ENCODE measurements at regions not wholly inside any gene's neighbourhood (a gene's known extent, or its start where the extent isn't known, plus 50 kb on each side); places are given as distances from the start of the nearest gene placed in this dataset.

DNA sequence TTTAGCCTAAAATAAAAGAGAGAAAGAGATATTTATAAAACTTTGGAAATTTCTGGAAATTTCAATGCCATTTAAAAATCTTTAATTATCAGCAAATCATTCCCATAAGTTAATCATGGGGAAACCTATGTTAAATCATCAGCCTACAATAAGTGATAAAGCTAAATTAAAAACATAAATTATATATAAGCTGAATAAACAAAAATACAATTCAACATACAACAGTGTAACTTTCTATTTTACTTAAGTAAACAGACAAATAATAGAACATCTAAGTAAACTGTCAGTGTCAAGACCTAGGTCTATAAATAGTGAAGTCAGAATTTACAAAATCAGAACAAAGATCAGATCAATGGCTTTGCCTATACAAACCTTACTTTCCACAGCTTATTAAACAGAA, 57.5 kb downstream of the EPRS1 start:
- Histone ChIP-seq H2BK15ac (replicated peaks; ENCODE audit: low read depth) (no peak overlapping the region), H3K4me3 (ENCODE audit: low read length) (no peak overlapping the region), H3K56ac (ENCODE audit: low read length) (no peak overlapping the region), H2AK5ac (ENCODE audit: low read length) (no peak overlapping the region), H3K4ac (ENCODE audit: low read depth, low read length) (no peak overlapping the region), H3K27me3 (ENCODE audit: insufficient read depth, low read length, poor library complexity) (no peaks in the 10 kb centered on the region), H4K8ac (ENCODE audit: low read depth, low read length) (no peak overlapping the region), H3K36me3 (ENCODE audit: control insufficient read depth, insufficient read depth, low read length) (no peaks in the 10 kb centered on the region), H3K18ac (ENCODE audit: low read length) (no peak overlapping the region), H3K79me1 (ENCODE audit: low read length) (no peaks in the 10 kb centered on the region), H3K9ac (ENCODE audit: low read length) (no peak overlapping the region), H3K79me2 (ENCODE audit: control insufficient read depth, insufficient read depth, low read length) (no peaks in the 10 kb centered on the region), H2BK5ac (ENCODE audit: low read length) (no peak overlapping the region), H2BK120ac (ENCODE audit: low read depth, low read length) (no peak overlapping the region), H3K27ac (ENCODE audit: low read depth, low read length) (no peak overlapping the region), H3K23ac (ENCODE audit: low read length) (no peak overlapping the region), H4K5ac (ENCODE audit: low read length) (no peak overlapping the region), H3K4me2 (ENCODE audit: low read length) (no peak overlapping the region), H3K4me1 (ENCODE audit: control insufficient read depth, low read depth, low read length) (no peaks in the 10 kb centered on the region)
- no peak for DNase-seq

- H3K4me2 ChIP-seq (ENCODE audit: low read length) = no peak overlapping the region
- no peak for DNase-seq
- no CpG with 5 or more reads among the region's 5 CpGs for WGBS (ENCODE audit: extremely low coverage, insufficient coverage, low lambda C conversion rate)
- no peak overlapping the region for H2BK5ac ChIP-seq (ENCODE audit: low read length)
- H2AK5ac ChIP-seq (ENCODE audit: low read length) = no peak overlapping the region
- H3K36me3 ChIP-seq (ENCODE audit: control insufficient read depth, insufficient read depth, low read length) = no peaks in the 10 kb centered on the region
- no peak overlapping the region for H3K56ac ChIP-seq (ENCODE audit: low read length)
- H3K4ac ChIP-seq (ENCODE audit: low read depth, low read length) = no peak overlapping the region
- H3K4me1 ChIP-seq (ENCODE audit: control insufficient read depth, low read depth, low read length) = no peaks in the 10 kb centered on the region
- H2BK120ac ChIP-seq (ENCODE audit: low read depth, low read length) = no peak overlapping the region
- H3K79me1 ChIP-seq (ENCODE audit: low read length) = no peaks in the 10 kb centered on the region
- H3K27me3 ChIP-seq (ENCODE audit: insufficient read depth, low read length, poor library complexity) = no peaks in the 10 kb centered on the region
- no peak overlapping the region for H3K9ac ChIP-seq (ENCODE audit: low read length)
- no peak overlapping the region for H2BK15ac ChIP-seq (replicated peaks; ENCODE audit: low read depth)
- H3K79me2 ChIP-seq (ENCODE audit: control insufficient read depth, insufficient read depth, low read length) = no peaks in the 10 kb centered on the region
- H3K23ac ChIP-seq (ENCODE audit: low read length) = no peak overlapping the region
- no peak overlapping the region for H3K4me3 ChIP-seq (ENCODE audit: low read length)
- no peak overlapping the region for H3K18ac ChIP-seq (ENCODE audit: low read length)
- H4K8ac ChIP-seq (ENCODE audit: low read depth, low read length) = no peak overlapping the region
- no peak overlapping the region for H4K5ac ChIP-seq (ENCODE audit: low read length)
- no peak overlapping the region for H3K27ac ChIP-seq (ENCODE audit: low read depth, low read length)
These were observed 57.9 kb downstream of the EPRS1 start for GRCh38 chr1:219988387-219988786.

DNA sequence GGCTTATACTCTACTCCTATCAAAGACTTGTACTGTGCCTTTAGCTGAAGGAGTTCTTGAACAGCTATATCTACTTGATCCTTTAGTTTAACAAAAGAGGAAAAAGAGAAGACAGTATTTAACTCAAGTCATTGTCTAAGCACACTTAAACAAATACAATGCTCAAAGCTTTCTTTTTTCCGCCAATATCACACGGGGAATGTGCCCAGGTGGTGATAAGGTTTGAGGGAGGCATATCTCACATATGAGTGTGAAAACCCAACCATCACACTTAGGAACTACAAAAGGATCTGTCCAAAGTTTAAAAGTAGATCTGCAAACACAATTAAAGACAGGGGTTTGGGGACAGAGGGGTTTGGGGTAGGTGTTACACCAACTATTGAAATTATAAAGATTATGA, 59.0 kb upstream of the SLC30A10 start:
- Histone ChIP-seq H3K4ac (ENCODE audit: low read depth, low read length) (no peak overlapping the region), H4K8ac (ENCODE audit: low read depth, low read length) (no peak overlapping the region), H3K9ac (ENCODE audit: low read length) (no peak overlapping the region), H3K18ac (ENCODE audit: low read length) (no peak overlapping the region), H4K5ac (ENCODE audit: low read length) (no peak overlapping the region), H3K36me3 (ENCODE audit: control insufficient read depth, insufficient read depth, low read length) (no peaks in the 10 kb centered on the region), H3K79me1 (ENCODE audit: low read length) (no peaks in the 10 kb centered on the region), H2BK120ac (ENCODE audit: low read depth, low read length) (no peak overlapping the region), H3K56ac (ENCODE audit: low read length) (no peak overlapping the region), H2BK15ac (replicated peaks; ENCODE audit: low read depth) (no peak overlapping the region), H2AK5ac (ENCODE audit: low read length) (no peak overlapping the region), H3K4me1 (ENCODE audit: control insufficient read depth, low read depth, low read length) (no peaks in the 10 kb centered on the region), H3K4me2 (ENCODE audit: low read length) (no peak overlapping the region), H2BK5ac (ENCODE audit: low read length) (no peak overlapping the region), H3K27ac (ENCODE audit: low read depth, low read length) (no peak overlapping the region), H3K27me3 (ENCODE audit: insufficient read depth, low read length, poor library complexity) (no peaks in the 10 kb centered on the region), H3K79me2 (ENCODE audit: control insufficient read depth, insufficient read depth, low read length) (no peaks in the 10 kb centered on the region), H3K23ac (ENCODE audit: low read length) (no peak overlapping the region), H3K4me3 (ENCODE audit: low read length) (no peak overlapping the region)
- DNase-seq = no peak
- WGBS (ENCODE audit: extremely low coverage, insufficient coverage, low lambda C conversion rate) = no CpG with 5 or more reads among the region's 2 CpGs

DNA sequence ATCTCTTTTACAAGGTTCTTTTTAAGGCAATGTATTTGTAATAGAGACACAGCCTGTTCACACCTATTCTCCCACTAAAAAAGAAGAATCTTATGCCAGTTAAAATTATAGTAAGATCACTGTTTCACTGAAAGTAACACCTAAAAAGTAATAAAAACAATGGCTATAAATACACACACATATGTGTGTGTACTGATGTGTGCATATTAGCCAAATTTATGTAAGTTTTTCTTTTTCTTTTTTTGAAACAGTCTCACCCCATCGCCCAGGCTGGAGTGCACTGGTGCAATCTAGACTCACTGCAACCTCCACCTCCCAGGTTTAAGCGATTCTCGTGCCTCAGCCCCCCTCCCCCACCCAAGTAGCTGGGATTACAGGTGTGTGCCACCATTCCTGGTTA, 56.8 kb upstream of the SLC30A10 start:
- no CpG with 5 or more reads among the region's 3 CpGs for WGBS (ENCODE audit: extremely low coverage, insufficient coverage, low lambda C conversion rate)
- no peak overlapping the region for H2BK15ac ChIP-seq (replicated peaks; ENCODE audit: low read depth)
- H3K4me3 ChIP-seq (ENCODE audit: low read length) = no peak overlapping the region
- H2BK120ac ChIP-seq (ENCODE audit: low read depth, low read length) = no peak overlapping the region
- no peak overlapping the region for H2BK5ac ChIP-seq (ENCODE audit: low read length)
- H3K4me2 ChIP-seq (ENCODE audit: low read length) = no peak overlapping the region
- H3K18ac ChIP-seq (ENCODE audit: low read length) = no peak overlapping the region
- no peaks in the 10 kb centered on the region for H3K4me1 ChIP-seq (ENCODE audit: control insufficient read depth, low read depth, low read length)
- no peaks in the 10 kb centered on the region for H3K27me3 ChIP-seq (ENCODE audit: insufficient read depth, low read length, poor library complexity)
- no peaks in the 10 kb centered on the region for H3K79me2 ChIP-seq (ENCODE audit: control insufficient read depth, insufficient read depth, low read length)
- H3K79me1 ChIP-seq (ENCODE audit: low read length) = no peaks in the 10 kb centered on the region
- no peak overlapping the region for H4K8ac ChIP-seq (ENCODE audit: low read depth, low read length)
- H2AK5ac ChIP-seq (ENCODE audit: low read length) = no peak overlapping the region
- H3K56ac ChIP-seq (ENCODE audit: low read length) = no peak overlapping the region
- no peak overlapping the region for H3K4ac ChIP-seq (ENCODE audit: low read depth, low read length)
- H3K9ac ChIP-seq (ENCODE audit: low read length) = no peak overlapping the region
- no peak overlapping the region for H3K27ac ChIP-seq (ENCODE audit: low read depth, low read length)
- no peak overlapping the region for H3K23ac ChIP-seq (ENCODE audit: low read length)
- H4K5ac ChIP-seq (ENCODE audit: low read length) = no peak overlapping the region
- H3K36me3 ChIP-seq (ENCODE audit: control insufficient read depth, insufficient read depth, low read length) = no peaks in the 10 kb centered on the region
- DNase-seq = no peak

Data from mesendoderm (in vitro differentiated cells).